Right ventricle myocardium inferior (tissue), 1 donor: ENCODE measurements at regions not wholly inside any gene's neighbourhood (a gene's known extent, or its start where the extent isn't known, plus 50 kb on each side); places are given as distances from the start of the nearest gene placed in this dataset.
"Not testable (repeated sequence)": the region's sequence is repeated elsewhere in the genome, so short reads cannot be mapped to it uniquely, and the experiment has no call there.

ENCODE experiments used
- ATAC-seq: fragments of 200-7000 bp; cut with Tn5 transposase; one replicate; pipeline ENCODE4 v1.9.1; 2020; ENCODE audit warnings: mild to moderate bottlenecking, moderate library complexity
- DNase-seq: peaks from one replicate; pipeline ENCODE4 v3.0.0; 2021; ENCODE audit errors: missing footprints
- intact Hi-C: fragments of 100-400 bp; cut with DNase I; formaldehyde crosslinking; loops from one replicate; pipeline ENCODE4 v1.11.0; 2022
- donor health status: DM: no; HTN: yes; CAD: no; lungs with severe emphysema.

GRCh38 chr16:22624038-22624799, 113.5 kb downstream of the NPIPB5 start:
- intact Hi-C loops: no loop called here
- ATAC-seq (no peak), DNase-seq (no peak)

- DNase-seq (no peak), ATAC-seq (no peak)
- intact Hi-C loops: no loop called here
Measured at GRCh38 chr16:22624800-22625533, 114.3 kb downstream of the NPIPB5 start.

GRCh38 chr16:22625967-22626366, 115.3 kb downstream of the NPIPB5 start:
- no peak for DNase-seq
- intact Hi-C loops: no loop called here
- ATAC-seq: no peak

- no peak for ATAC-seq
- DNase-seq: no peak
- intact Hi-C loops: no loop called here
Measured at GRCh38 chr16:22627043-22627442, 116.4 kb downstream of the NPIPB5 start.

GRCh38 chr16:22628994-22629393, 118.3 kb downstream of the NPIPB5 start:
- no peak for ATAC-seq
- DNase-seq: no peak
- intact Hi-C loops: no loop called here

GRCh38 chr16:22630242-22630641, 119.6 kb downstream of the NPIPB5 start:
- intact Hi-C loops: no loop called here
- DNase-seq: no peak
- ATAC-seq: no peak

DNA sequence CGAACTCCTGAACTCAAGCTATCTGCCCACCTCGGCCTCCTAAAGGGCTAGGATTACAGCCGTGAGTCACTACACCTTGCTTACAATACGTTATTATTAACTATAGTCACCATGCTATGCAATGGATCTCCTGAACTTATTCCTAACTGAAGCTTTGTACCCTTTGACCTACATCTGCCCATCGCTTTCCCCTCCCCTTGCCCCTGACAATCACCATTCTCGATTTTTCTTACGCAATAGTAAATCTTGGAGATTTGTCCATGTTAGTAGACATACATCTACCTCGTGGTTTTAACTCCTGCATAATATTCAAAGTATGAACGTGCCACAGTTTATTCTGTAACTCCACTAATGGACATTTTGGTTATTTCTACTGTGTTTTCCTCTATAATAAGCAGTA, 120.6 kb downstream of the NPIPB5 start:
- no peak for ATAC-seq
- no peak for DNase-seq
- intact Hi-C loops: no loop called here

DNA sequence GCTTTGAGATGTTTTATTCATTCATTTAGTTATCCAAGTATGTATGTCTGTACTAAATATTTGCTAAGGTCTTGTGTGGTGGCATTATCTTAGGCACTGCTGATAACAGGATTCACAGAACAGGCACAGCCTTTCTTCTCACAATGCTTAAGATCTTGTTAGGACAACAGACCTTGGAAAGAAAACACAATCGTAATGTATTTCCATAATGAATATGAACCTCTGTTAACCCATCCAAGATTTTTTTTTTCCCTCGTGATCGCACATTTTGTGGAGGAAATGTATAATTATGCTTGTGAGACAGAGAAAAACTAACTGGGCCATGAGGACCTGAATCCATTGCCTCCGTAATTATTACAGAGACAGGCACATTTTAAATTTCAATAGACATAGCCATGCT, 121.9 kb downstream of the NPIPB5 start:
- no peak for ATAC-seq
- no peak for DNase-seq
- intact Hi-C loops: no loop called here

GRCh38 chr16:22633280-22633679, 122.6 kb downstream of the NPIPB5 start:
- DNase-seq: no peak
- ATAC-seq: no peak
- intact Hi-C loops: no loop called here

- DNase-seq (no peak), ATAC-seq (no peak)
- intact Hi-C loops: no loop called here
Measured at GRCh38 chr16:22633799-22634198, 123.1 kb downstream of the NPIPB5 start.

- no peak for ATAC-seq
- DNase-seq: no peak
- intact Hi-C loops: no loop called here
Measured at GRCh38 chr16:22634954-22635353, 124.3 kb downstream of the NPIPB5 start.

GRCh38 chr16:22635357-22635761, 124.7 kb downstream of the NPIPB5 start:
- ATAC-seq: no peak
- no peak for DNase-seq
- intact Hi-C loops: no loop called here

GRCh38 chr16:22635801-22636200, 125.1 kb downstream of the NPIPB5 start:
- DNase-seq (no peak), ATAC-seq (no peak)
- intact Hi-C loops: no loop called here

GRCh38 chr16:22638393-22639206, 127.9 kb downstream of the NPIPB5 start:
- no peak for ATAC-seq
- intact Hi-C loops: no loop called here
- no peak for DNase-seq

DNA sequence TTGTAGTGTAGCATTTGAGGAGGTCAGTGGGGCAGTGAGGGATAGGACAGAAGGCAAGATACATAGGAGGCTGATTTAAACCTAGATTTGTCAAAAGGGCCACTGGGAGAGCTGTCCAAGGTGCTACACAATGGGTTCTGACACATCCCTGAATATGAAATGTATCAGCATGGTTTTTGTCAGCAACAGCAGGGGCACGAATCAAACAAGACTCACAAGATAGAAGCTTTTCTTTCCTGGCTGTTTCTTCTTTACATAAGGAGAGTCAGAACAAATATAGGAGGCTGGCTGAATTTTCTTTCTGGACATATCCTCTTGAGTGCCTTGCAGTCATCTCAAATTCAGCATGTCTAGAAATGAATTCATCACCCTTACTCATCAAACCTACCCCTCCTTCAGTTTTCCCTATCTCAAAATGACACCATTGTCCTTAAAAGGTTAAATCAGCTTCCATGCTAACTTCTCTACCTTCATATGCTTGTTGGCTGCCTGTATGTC, 130.5 kb downstream of the NPIPB5 start:
- no peak for DNase-seq
- intact Hi-C loops: no loop called here
- ATAC-seq: no peak

DNA sequence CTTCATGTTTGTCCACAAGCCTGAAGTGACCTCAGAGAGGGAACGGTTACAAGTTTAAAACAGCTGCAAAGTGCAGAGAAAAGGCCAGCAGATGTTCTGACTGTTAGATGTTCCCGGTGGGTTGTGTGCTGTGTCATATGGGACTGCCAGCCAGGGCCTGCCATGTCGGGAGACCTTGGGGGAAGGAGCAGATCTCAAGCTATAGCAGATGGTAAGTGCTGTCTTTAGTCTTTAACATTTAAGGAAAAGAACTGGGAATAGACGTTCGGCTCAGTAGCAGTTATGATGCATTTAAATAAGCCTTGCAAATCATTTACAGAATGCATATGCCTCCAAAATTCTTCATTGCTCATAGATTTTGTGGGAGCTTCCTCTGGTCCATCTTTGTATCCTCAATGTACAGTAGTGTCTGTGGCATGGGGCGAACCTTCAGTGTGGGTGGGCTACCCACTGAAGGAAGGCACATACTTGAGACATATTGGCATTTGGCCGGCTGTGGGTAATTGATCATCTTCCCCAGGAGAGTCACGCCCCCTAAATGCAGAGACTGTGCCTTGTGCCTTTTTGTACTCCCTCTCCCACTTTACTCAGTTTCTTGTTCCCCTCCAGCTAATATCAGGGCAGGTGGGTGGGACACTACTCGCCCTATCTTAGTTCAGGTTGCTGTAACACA, 131.9 kb downstream of the NPIPB5 start:
- no peak for DNase-seq
- intact Hi-C loops: no loop called here
- ATAC-seq: no peak

DNA sequence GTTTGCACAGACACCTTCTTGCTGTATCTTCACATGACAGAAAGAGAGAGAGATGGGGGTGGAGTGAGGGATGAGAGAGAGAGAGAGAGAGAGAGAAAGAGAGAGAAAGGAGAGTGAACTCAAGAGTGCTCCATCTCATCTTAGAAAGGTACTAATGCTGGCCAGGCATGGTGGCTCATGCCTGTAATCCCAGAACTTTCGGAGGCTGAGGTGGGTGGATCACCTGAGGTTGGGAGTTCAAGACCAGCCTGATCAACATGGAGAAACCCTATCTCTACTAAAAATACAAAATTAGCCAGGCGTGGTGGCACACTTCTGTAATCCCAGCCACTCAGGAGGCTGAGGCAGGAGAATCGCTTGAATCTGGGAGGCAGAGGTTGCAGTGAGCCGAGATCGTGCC, 132.5 kb downstream of the NPIPB5 start:
- intact Hi-C loops: not testable (repeated sequence)

GRCh38 chr16:22643886-22644285, 133.2 kb downstream of the NPIPB5 start:
- DNase-seq (no peak), ATAC-seq (no peak)
- intact Hi-C loops: no loop called here

More for the DNA sequence above, 132.5 kb downstream of the NPIPB5 start:
- not testable (repeated sequence) for DNase-seq, ATAC-seq

- no peak for ATAC-seq
- intact Hi-C loops: no loop called here
- no peak for DNase-seq
Measured at GRCh38 chr16:22645868-22646267, 135.2 kb downstream of the NPIPB5 start.
